Activated CD4-positive, alpha-beta T cell treated with anti-CD3 and anti-CD28 coated beads, Interleukin-2, amount 50 U/mL, for 48 hours (primary cell): ENCODE measurements at regions not wholly inside any gene's neighbourhood (a gene's known extent, or its start where the extent isn't known, plus 50 kb on each side); places are given as distances from the start of the nearest gene placed in this dataset.
A peak's percentile ranks its signal among the peaks of the same experiment; 100 is the strongest.

Experiments used
- DNase-seq, 2 experiments: peaks; one replicate each; pipeline ENCODE4 v3.0.0-alpha.2; 2020

- no peak for DNase-seq
These were observed 225.6 kb upstream of the HMGA2 start for GRCh38 chr12:65598688-65599087.

GRCh38 chr12:65602253-65602609 is 222.1 kb upstream of the HMGA2 start:
- DNase-seq, result no peak

GRCh38 chr12:65602610-65603295 is 221.5 kb upstream of the HMGA2 start:
- DNase-seq, result peak; percentile 50 to 64

GRCh38 chr12:65603438-65604351 is 220.6 kb upstream of the HMGA2 start:
- no peak for DNase-seq

- no peak for DNase-seq
These were observed 219.3 kb upstream of the HMGA2 start for GRCh38 chr12:65605019-65605418.

GRCh38 chr12:65606008-65606766 is 218.1 kb upstream of the HMGA2 start:
- DNase-seq, result no peak

GRCh38 chr12:65607401-65607841 is 216.9 kb upstream of the HMGA2 start:
- no peak for DNase-seq

- DNase-seq, result no peak
These were observed 215.9 kb upstream of the HMGA2 start for GRCh38 chr12:65608319-65608916.

- no peak for DNase-seq
These were observed 214.9 kb upstream of the HMGA2 start for GRCh38 chr12:65609359-65609771.

- no peak for DNase-seq
These were observed 212.9 kb upstream of the HMGA2 start for GRCh38 chr12:65611396-65611795.

- no peak for DNase-seq
These were observed 211.8 kb upstream of the HMGA2 start for GRCh38 chr12:65612440-65612839.

- DNase-seq, result no peak
These were observed 210.6 kb upstream of the HMGA2 start for GRCh38 chr12:65613692-65614091.

GRCh38 chr12:65614259-65614889 is 209.9 kb upstream of the HMGA2 start:
- DNase-seq, result no peak

GRCh38 chr12:65615118-65615517 is 209.2 kb upstream of the HMGA2 start:
- no peak for DNase-seq

- DNase-seq, result no peak
These were observed 208.3 kb upstream of the HMGA2 start for GRCh38 chr12:65616022-65616421.

GRCh38 chr12:65618588-65618987 is 205.7 kb upstream of the HMGA2 start:
- no peak for DNase-seq

- DNase-seq, result no peak
These were observed 205.3 kb upstream of the HMGA2 start for GRCh38 chr12:65619018-65619417.

GRCh38 chr12:65620046-65620445 is 204.2 kb upstream of the HMGA2 start:
- no peak for DNase-seq

- DNase-seq, result no peak
These were observed 202.2 kb upstream of the HMGA2 start for GRCh38 chr12:65622056-65622455.

GRCh38 chr12:65623507-65623906 is 200.8 kb upstream of the HMGA2 start:
- no peak for DNase-seq

GRCh38 chr12:65624554-65625086 is 199.7 kb upstream of the HMGA2 start:
- no peak for DNase-seq

GRCh38 chr12:65628061-65628460 is 196.2 kb upstream of the HMGA2 start:
- no peak for DNase-seq
